ENCODE measurements at regions not wholly inside any gene's neighbourhood (a gene's known extent, or its start where the extent isn't known, plus 50 kb on each side); places are given as distances from the start of the nearest gene placed in this dataset.

DNA sequence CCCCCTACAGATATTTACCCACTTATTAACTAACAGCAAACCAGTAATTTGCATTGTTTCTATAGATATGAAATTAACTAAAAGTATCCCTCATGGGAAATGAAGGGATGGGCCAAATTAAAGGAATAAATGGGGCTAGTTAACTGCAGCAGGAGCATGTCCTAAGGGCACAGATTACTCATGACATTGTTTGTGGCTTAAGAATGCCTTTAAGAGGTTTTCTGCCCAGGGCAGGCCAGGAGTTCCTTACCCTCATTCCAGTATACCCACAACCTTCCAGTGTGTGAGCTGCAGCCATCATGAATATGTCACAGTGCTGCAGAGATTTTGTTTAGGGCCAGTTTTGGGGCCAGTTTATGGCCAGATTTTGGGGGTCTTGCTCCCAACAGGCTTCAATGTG is 1101.9 kb downstream of the PRIM2 start:
- CTCF ChIA-PET, result no interaction called here
- no peak for DNase-seq (ENCODE audit: extremely low spot score)
- no peak for TF ChIP-seq FOXA1 (IDR thresholded peaks at IDR 0.05)
- TF ChIP-seq TARDBP (IDR thresholded peaks at IDR 0.05), result no peak
- no peak for TF ChIP-seq LEF1 (IDR thresholded peaks at IDR 0.05; ENCODE audit: borderline replicate concordance)
- no peak for TF ChIP-seq ELF4 (IDR thresholded peaks at IDR 0.05)
- TF ChIP-seq FOXM1 (IDR thresholded peaks at IDR 0.05; ENCODE audit: borderline replicate concordance), result no peak
- TF ChIP-seq CTBP1 (IDR thresholded peaks at IDR 0.05; ENCODE audit: borderline replicate concordance), result no peak
- no peak for TF ChIP-seq L3MBTL2 (conservative IDR thresholded peaks at IDR 0.05)
- no peak for TF ChIP-seq SP1 (IDR thresholded peaks at IDR 0.05)
- no peak for TF ChIP-seq SUZ12 (IDR thresholded peaks at IDR 0.05)
- no peak for TF ChIP-seq NFRKB (IDR thresholded peaks at IDR 0.05)
- no peak for TF ChIP-seq ARNT (IDR thresholded peaks at IDR 0.05)
- no peak for TF ChIP-seq HDGF (IDR thresholded peaks at IDR 0.05; ENCODE audit: borderline replicate concordance)
- no peak for TF ChIP-seq PKNOX1 (IDR thresholded peaks at IDR 0.05)
- TF ChIP-seq ZNF384 (IDR thresholded peaks at IDR 0.05), result no peak
- TF ChIP-seq BHLHE40 (IDR thresholded peaks at IDR 0.05; ENCODE audit: borderline replicate concordance), result no peak
- no peak for TF ChIP-seq FOXK2 (IDR thresholded peaks at IDR 0.05)
- POLR2A ChIA-PET, result no interaction called here

Measured in HEK293T (cell line).